Common myeloid progenitor, CD34-positive (primary cell): ENCODE measurements at regions not wholly inside any gene's neighbourhood (a gene's known extent, or its start where the extent isn't known, plus 50 kb on each side); places are given as distances from the start of the nearest gene placed in this dataset.

Experiments
- CTCF ChIA-PET: fragments of 350-600 bp; sonication (Branson Sonifier 250); formaldehyde crosslinking; loops from one replicate; lab custom pipeline; 2021; ENCODE audit warnings: antibody characterized with exemption; lab: Charles Lee
- POLR2A ChIA-PET: fragments of 350-600 bp; sonication (Branson Sonifier 250); formaldehyde crosslinking; loops from one replicate; lab custom pipeline; 2021; ENCODE audit warnings: antibody characterized with exemption; lab: Charles Lee
- DNase-seq, 3 donors: peaks; one replicate each; pipeline versions ENCODE4 v3.0.0 to v3.0.0-alpha.2; 2013
- H3K27ac ChIP-seq, 2 experiments: 1 replicate in 1 of 2; 2 replicates in 1 of 2; pipeline ENCODE4 v1.7.0; 2013; ENCODE audit warnings: inconsistent platforms in 2 of 2, low read length in 2 of 2, mild to moderate bottlenecking in 2 of 2, low read depth in 1 of 2, moderate library complexity in 1 of 2; ENCODE audit not compliant: severe bottlenecking in 2 of 2, insufficient read depth in 1 of 2, poor library complexity in 1 of 2
- H3K27me3 ChIP-seq, 5 experiments: replicated peaks in 2 of 5; 1 replicate in 3 of 5; 2 replicates in 2 of 5; pipeline versions ENCODE4 v1.6.1 to v1.7.0; 2013; ENCODE audit warnings: low read length in 4 of 5, mild to moderate bottlenecking in 2 of 5, moderate library complexity in 2 of 5, inconsistent platforms in 1 of 5; ENCODE audit not compliant: insufficient read depth in 5 of 5, control insufficient read depth in 4 of 5
- H3K36me3 ChIP-seq, 4 experiments: 1 replicate in 2 of 4; 2 replicates in 2 of 4; pipeline versions ENCODE4 v1.6.1 to v1.7.0; 2013; ENCODE audit warnings: low read length in 3 of 4, control low read depth in 1 of 4, mild to moderate bottlenecking in 1 of 4; ENCODE audit not compliant: control insufficient read depth in 4 of 4, insufficient read depth in 4 of 4
- H3K4me1 ChIP-seq, 4 experiments: 1 replicate in 3 of 4; 2 replicates in 1 of 4; pipeline versions ENCODE4 v1.6.1 to v1.7.1; 2013; ENCODE audit warnings: low read length in 3 of 4, mild to moderate bottlenecking in 3 of 4, control low read depth in 1 of 4, inconsistent platforms in 1 of 4, moderate library complexity in 1 of 4; ENCODE audit not compliant: control insufficient read depth in 4 of 4, insufficient read depth in 4 of 4; ENCODE audit errors: control extremely low read depth in 1 of 4
- H3K4me3 ChIP-seq, 7 experiments: 1 replicate in 4 of 7; 2 replicates in 3 of 7; pipeline versions ENCODE4 v1.5.1 to v1.7.0; 2013; ENCODE audit warnings: mild to moderate bottlenecking in 7 of 7, low read length in 6 of 7, moderate library complexity in 6 of 7, inconsistent platforms in 2 of 7, low read depth in 2 of 7, control low read depth in 1 of 7; ENCODE audit not compliant: insufficient read depth in 4 of 7, control insufficient read depth in 1 of 7; ENCODE audit errors: extremely low read depth in 1 of 7
- H3K9me3 ChIP-seq, 5 experiments: 1 replicate in 4 of 5; 2 replicates in 1 of 5; pipeline versions ENCODE4 v1.6.1 to v1.7.1; 2013; ENCODE audit warnings: low read length in 4 of 5, mild to moderate bottlenecking in 2 of 5, inconsistent platforms in 1 of 5, low read depth in 1 of 5, moderate library complexity in 1 of 5; ENCODE audit not compliant: control insufficient read depth in 4 of 5, insufficient read depth in 2 of 5; ENCODE audit errors: control extremely low read depth in 1 of 5
- WGBS: methylation state at CpG from one replicate; pipeline ENCODE4 v1.1.5; 2013; ENCODE audit not compliant: insufficient coverage; 5-methylcytosine and 5-hydroxymethylcytosine counted together

DNA sequence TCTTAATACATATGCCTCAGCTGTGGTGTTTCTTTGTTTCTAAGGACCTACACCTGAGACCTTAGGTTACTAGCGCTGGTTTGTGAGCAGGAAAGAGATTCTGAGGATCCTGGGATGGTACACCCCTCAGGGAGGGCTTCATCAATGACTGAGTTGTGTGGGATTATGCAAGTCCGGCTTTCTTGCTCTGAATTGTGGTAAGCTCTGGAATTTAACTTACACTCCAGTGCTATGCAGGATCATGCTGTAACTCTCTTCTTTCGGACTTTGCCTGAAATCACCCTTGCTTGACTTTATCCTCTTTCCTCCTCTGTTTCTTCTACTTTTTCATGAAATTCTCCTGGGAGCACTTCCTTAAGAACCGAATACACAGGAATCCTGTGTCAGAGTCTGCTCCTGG lies 431.5 kb upstream of the BOD1L1 start:
- Histone ChIP-seq H3K4me1 (no peaks in the 10 kb centered on the region), H3K36me3 (no peaks in the 10 kb centered on the region), H3K4me3 (no peak overlapping the region), H3K27me3 (no peaks in the 10 kb centered on the region), H3K9me3 (peaks cover 0 to 2% (median 0%) of the 10 kb centered on the region in 5 experiments), H3K27ac (no peak overlapping the region)
- WGBS = 97% methylated on average over 3 of the region's 4 CpGs
- no peak for DNase-seq
- ChIA-PET POLR2A (no interaction called here), CTCF (no interaction called here)

DNA sequence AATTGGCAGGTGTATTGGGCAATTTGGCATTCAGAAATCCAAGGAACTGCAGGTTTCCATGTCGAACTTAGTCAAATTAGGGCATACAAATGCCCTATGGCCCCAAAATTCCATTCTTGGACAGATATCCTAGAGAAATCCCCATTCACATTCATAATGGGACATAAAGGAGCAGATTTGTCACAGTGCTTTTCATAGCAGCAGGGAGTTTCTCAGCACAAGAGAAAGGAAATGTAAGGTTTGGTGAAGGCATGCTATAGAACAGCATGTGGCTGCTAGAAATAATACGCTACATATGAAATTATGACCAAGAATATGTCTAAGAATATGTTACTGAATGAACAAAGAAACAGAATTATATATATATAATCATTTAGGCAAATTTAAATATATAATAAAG lies 437.5 kb upstream of the BOD1L1 start:
- H3K4me3 ChIP-seq = no peak overlapping the region
- H3K36me3 ChIP-seq = no peaks in the 10 kb centered on the region
- ChIA-PET CTCF (no interaction called here), POLR2A (no interaction called here)
- H3K27me3 ChIP-seq = no peaks in the 10 kb centered on the region
- H3K9me3 ChIP-seq = no peaks in the 10 kb centered on the region
- DNase-seq = no peak
- WGBS = 100% methylated on average over 1 of the region's 2 CpGs
- H3K4me1 ChIP-seq = no peaks in the 10 kb centered on the region
- H3K27ac ChIP-seq = no peak overlapping the region

DNA sequence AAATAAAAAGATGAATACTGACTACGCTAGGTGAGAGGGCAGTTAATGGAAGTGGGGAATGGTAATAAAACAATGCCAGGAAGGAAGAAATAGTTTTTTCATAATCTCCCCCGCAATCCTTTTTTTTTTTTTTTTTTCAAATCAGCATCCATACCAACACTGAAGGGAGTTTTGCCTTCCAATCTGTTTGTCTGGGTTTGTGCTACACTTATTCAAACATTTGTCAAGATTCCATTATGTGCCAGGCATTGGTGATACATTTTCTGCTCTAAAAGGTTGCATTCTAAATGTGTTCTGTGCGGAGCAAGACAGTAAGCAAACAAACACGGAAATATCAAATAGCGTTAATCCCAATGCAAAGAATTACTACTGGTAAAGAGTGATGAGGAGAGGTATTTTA lies 437.9 kb upstream of the BOD1L1 start:
- ChIA-PET POLR2A (no interaction called here), CTCF (no interaction called here)
- no peak for DNase-seq
- Histone ChIP-seq H3K27ac (no peak overlapping the region), H3K9me3 (peaks cover 0 to 1% (median 0%) of the 10 kb centered on the region in 5 experiments), H3K27me3 (no peaks in the 10 kb centered on the region), H3K4me1 (no peaks in the 10 kb centered on the region), H3K4me3 (no peak overlapping the region), H3K36me3 (no peaks in the 10 kb centered on the region)
- 100% methylated on average over 1 of the region's 5 CpGs for WGBS

DNA sequence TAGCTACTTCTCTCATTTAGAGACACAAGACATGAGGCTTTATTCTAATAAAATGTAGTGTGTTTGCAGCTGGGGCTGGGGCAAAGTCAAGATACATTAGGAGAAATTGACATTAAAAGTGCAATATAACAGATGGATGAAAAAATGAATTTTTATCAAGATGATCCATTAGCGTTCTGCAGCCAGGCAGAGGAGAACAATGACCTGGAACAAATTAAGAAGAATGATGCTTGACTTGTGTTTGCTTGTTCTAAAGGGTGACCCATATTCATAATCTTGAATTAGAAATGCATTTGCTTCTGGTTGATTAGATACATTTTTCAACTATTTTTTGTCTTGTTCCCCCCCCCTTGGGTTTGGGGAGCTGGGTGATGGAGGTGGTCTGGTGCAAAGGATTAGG lies 439.5 kb upstream of the BOD1L1 start:
- Histone ChIP-seq H3K4me3 (no peak overlapping the region), H3K27ac (no peak overlapping the region), H3K27me3 (no peaks in the 10 kb centered on the region), H3K9me3 (peaks cover 0 to 12% (median 5%) of the 10 kb centered on the region in 5 experiments), H3K4me1 (no peaks in the 10 kb centered on the region), H3K36me3 (no peaks in the 10 kb centered on the region)
- POLR2A ChIA-PET = no interaction called here
- DNase-seq = no peak
- CTCF ChIA-PET = no interaction called here
- 100% methylated on average over 1 of the region's 1 CpG for WGBS

DNA sequence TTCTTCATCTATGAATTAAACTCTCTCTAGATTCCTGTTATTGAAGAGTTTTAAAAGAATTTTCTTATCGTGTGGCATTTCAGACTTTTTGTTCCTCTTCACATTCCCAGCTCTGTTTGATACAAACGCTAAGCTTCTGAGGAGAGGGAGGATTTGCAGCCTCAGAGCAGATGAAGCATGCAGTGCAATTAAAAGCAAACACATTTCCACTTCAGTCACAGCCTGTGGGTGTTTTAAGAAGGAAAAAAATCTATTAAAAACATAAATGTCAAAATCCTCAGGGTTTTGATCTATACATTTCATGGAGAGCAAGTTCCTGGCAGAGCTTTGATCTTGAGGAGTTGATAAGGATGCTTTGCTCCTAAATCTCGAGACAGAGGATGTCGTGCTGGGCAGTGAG lies 442.4 kb upstream of the BOD1L1 start:
- POLR2A ChIA-PET = no interaction called here
- 94% methylated on average over 2 of the region's 4 CpGs for WGBS

DNA sequence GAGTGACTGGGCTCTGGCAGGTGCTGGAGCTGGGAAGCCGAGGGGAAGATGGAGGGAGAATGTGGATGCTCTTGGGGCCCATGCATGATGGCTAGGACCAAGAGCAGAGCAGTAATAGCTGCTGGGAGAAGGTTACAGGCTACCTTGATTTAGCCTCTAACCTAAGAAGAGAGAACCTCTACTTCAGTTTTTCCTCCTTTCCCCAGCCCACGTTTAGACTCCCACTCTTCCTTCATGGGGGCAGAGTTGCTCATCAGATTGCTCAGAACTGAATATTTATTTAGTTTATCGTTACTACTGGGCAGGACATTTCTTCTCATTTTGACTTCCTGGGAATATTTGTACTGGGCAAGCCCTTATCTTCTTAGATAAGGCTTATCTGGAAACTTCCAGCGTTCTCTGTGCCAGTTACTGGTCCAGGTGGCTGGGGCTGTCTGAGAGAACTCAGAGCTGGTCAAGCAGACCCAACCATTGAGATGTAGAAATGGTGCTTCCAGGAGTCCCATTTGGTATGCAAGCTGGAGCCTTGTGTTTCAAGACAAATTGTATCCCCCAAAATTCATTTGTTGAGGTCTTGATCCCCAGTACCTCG lies 442.9 kb upstream of the BOD1L1 start:
- CTCF ChIA-PET = interaction anchor here (1.2 kb wide), 1 partner anchor 10 kb away, joined by 3 read pairs; no protein-coding TSS in a partner anchor
- no peak for DNase-seq
- Histone ChIP-seq H3K4me1 (no peaks in the 10 kb centered on the region), H3K9me3 (peaks cover 0 to 31% (median 16%) of the 10 kb centered on the region in 5 experiments), H3K36me3 (no peaks in the 10 kb centered on the region), H3K27ac (no peak overlapping the region), H3K27me3 (no peaks in the 10 kb centered on the region), H3K4me3 (no peak overlapping the region)
- 100% methylated on average over 5 of the region's 5 CpGs for WGBS
- POLR2A ChIA-PET = no interaction called here

More for the DNA sequence above, 442.4 kb upstream of the BOD1L1 start:
- Histone ChIP-seq H3K27me3 (no peaks in the 10 kb centered on the region), H3K9me3 (peaks cover 0 to 31% (median 16%) of the 10 kb centered on the region in 5 experiments), H3K36me3 (no peaks in the 10 kb centered on the region), H3K4me1 (no peaks in the 10 kb centered on the region), H3K27ac (no peak overlapping the region), H3K4me3 (no peak overlapping the region)
- DNase-seq = no peak
- CTCF ChIA-PET = no interaction called here

DNA sequence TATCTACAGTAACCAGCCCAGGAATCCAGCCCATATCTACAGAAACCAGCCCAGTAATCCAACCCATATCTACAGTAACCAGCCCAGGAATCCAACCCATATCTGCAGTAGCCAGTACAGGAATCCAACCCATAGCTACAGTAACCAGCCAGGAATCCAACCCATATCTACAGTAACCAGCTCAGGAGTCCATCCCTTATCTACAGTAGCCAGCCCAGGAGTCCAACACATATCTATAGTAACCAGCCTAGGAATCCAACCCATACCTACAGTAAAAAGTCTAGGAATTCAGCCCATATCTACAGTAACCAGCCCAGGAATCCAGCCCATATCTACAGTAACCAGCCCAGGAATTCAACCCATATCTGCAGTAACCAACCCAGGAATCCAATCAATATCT lies 445.0 kb upstream of the BOD1L1 start:
- ChIA-PET CTCF (no interaction called here), POLR2A (no interaction called here)
- Histone ChIP-seq H3K36me3 (no peaks in the 10 kb centered on the region), H3K27me3 (no peaks in the 10 kb centered on the region), H3K27ac (no peak overlapping the region), H3K9me3 (peaks cover 0 to 31% (median 16%) of the 10 kb centered on the region in 5 experiments), H3K4me3 (no peak overlapping the region), H3K4me1 (no peaks in the 10 kb centered on the region)
- peak in 1 of 3 donors; percentile 3 for DNase-seq
